Suprapubic skin (tissue), 4 donors: ENCODE measurements at regions not wholly inside any gene's neighbourhood (a gene's known extent, or its start where the extent isn't known, plus 50 kb on each side); places are given as distances from the start of the nearest gene placed in this dataset.

ENCODE experiments used
- DNase-seq, 2 donors: peaks; one replicate each; pipeline ENCODE4 v3.0.0-alpha.2; 2019; ENCODE audit warnings: low spot score in 2 of 2
- H3K27ac ChIP-seq: fragments of 200-600 bp; sonication (generic); one replicate; pipeline ENCODE4 v1.5.1; 2019
- H3K27me3 ChIP-seq: fragments of 200-600 bp; sonication (generic); one replicate; pipeline ENCODE4 v1.5.1; 2019
- H3K36me3 ChIP-seq: fragments of 200-600 bp; sonication (generic); one replicate; pipeline ENCODE4 v1.5.1; 2019
- H3K4me1 ChIP-seq: fragments of 200-600 bp; sonication (generic); one replicate; pipeline ENCODE4 v1.5.1; 2019
- H3K4me3 ChIP-seq: fragments of 200-600 bp; sonication (generic); one replicate; pipeline ENCODE4 v1.5.1; 2019; ENCODE audit warnings: mild to moderate bottlenecking
- H3K9me3 ChIP-seq: fragments of 200-600 bp; sonication (generic); one replicate; pipeline ENCODE4 v1.5.1; 2019
- EP300 ChIP-seq: sonication (generic); formaldehyde crosslinking; IDR thresholded peaks from one replicate; pipeline ENCODE4 v1.6.1; 2017; ENCODE audit warnings: antibody characterized with exemption
- POLR2A ChIP-seq, 2 donors: fragments of 450-650 bp; IDR thresholded peaks; one replicate each; pipeline ENCODE4 v1.6.1; 2017; ENCODE audit warnings: antibody characterized with exemption in 2 of 2, mild to moderate bottlenecking in 2 of 2, moderate library complexity in 2 of 2
- POLR2AphosphoS5 ChIP-seq, 3 donors: sonication (generic); formaldehyde crosslinking; IDR thresholded peaks; one replicate each; pipeline ENCODE4 v1.6.1; 2017; ENCODE audit warnings: antibody characterized with exemption in 3 of 3
- WGBS: methylation state at CpG from one replicate; pipeline ENCODE4 v1.1.5; 2018; 5-methylcytosine and 5-hydroxymethylcytosine counted together
- TF ChIP-seq, protein P1 (sequence below), 2 donors: fragments of 200-600 bp in 1 of 2; fragments of 450-650 bp in 1 of 2; sonication (generic) in 1 of 2; IDR thresholded peaks; one replicate each; pipeline ENCODE4 v1.5.1; 2016 to 2019; ENCODE audit warnings: antibody characterized with exemption in 2 of 2, mild to moderate bottlenecking in 1 of 2, moderate library complexity in 1 of 2

GRCh38 chr4:141538001-141538400, 98.4 kb upstream of the IL15 start:
- Histone ChIP-seq H3K9me3 (peaks cover 19% of the 10 kb centered on the region), H3K4me1 (no peaks in the 10 kb centered on the region), H3K27me3 (no peaks in the 10 kb centered on the region), H3K36me3 (no peaks in the 10 kb centered on the region), H3K4me3 (no peak overlapping the region), H3K27ac (no peak overlapping the region)
- no peak for DNase-seq
- TF ChIP-seq POLR2A (IDR thresholded peaks at IDR 0.05) (no peak), POLR2AphosphoS5 (IDR thresholded peaks at IDR 0.05) (no peak), EP300 (no peak)
- TF ChIP-seq, protein P1, sequence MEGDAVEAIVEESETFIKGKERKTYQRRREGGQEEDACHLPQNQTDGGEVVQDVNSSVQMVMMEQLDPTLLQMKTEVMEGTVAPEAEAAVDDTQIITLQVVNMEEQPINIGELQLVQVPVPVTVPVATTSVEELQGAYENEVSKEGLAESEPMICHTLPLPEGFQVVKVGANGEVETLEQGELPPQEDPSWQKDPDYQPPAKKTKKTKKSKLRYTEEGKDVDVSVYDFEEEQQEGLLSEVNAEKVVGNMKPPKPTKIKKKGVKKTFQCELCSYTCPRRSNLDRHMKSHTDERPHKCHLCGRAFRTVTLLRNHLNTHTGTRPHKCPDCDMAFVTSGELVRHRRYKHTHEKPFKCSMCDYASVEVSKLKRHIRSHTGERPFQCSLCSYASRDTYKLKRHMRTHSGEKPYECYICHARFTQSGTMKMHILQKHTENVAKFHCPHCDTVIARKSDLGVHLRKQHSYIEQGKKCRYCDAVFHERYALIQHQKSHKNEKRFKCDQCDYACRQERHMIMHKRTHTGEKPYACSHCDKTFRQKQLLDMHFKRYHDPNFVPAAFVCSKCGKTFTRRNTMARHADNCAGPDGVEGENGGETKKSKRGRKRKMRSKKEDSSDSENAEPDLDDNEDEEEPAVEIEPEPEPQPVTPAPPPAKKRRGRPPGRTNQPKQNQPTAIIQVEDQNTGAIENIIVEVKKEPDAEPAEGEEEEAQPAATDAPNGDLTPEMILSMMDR (IDR thresholded peaks at IDR 0.05) = no peak
- 96% methylated on average over 1 of the region's 1 CpG for WGBS

- Histone ChIP-seq H3K36me3 (no peaks in the 10 kb centered on the region), H3K4me3 (no peak overlapping the region), H3K4me1 (no peaks in the 10 kb centered on the region), H3K9me3 (peaks cover 15% of the 10 kb centered on the region), H3K27ac (no peak overlapping the region), H3K27me3 (no peaks in the 10 kb centered on the region)
- WGBS = 96% methylated on average over 2 of the region's 2 CpGs
- DNase-seq = no peak
- TF ChIP-seq POLR2A (IDR thresholded peaks at IDR 0.05) (no peak), EP300 (no peak), POLR2AphosphoS5 (IDR thresholded peaks at IDR 0.05) (no peak)
- TF ChIP-seq, protein P1 (IDR thresholded peaks at IDR 0.05) = no peak
Measured at GRCh38 chr4:141540643-141541042, 95.7 kb upstream of the IL15 start.

DNA sequence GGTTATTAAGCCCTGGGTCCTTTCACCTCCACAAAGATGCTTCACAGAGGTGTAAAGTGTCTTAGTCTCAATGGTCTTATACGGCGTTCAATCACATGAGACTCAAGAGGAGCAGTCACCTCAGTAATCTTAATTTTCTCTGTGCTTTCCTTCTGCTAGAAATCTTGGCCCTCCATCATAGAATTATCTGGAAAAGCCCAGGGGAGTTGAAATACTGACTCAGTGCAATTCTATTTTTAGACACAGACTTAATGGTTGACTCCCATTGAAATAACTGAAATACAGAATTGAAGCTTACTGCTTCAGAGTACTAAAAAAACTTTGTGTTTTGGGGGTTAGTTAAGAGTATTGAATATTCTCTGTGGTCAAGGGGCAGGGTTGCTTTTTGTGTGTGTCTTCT, 94.5 kb upstream of the IL15 start:
- Histone ChIP-seq H3K27me3 (no peaks in the 10 kb centered on the region), H3K9me3 (peaks cover 12% of the 10 kb centered on the region), H3K36me3 (no peaks in the 10 kb centered on the region), H3K27ac (no peak overlapping the region), H3K4me3 (no peak overlapping the region), H3K4me1 (no peaks in the 10 kb centered on the region)
- WGBS = 83% methylated on average over 2 of the region's 2 CpGs
- no peak for DNase-seq
- TF ChIP-seq EP300 (no peak), POLR2AphosphoS5 (IDR thresholded peaks at IDR 0.05) (no peak), POLR2A (IDR thresholded peaks at IDR 0.05) (no peak)
- TF ChIP-seq, protein P1 (IDR thresholded peaks at IDR 0.05) = no peak

DNA sequence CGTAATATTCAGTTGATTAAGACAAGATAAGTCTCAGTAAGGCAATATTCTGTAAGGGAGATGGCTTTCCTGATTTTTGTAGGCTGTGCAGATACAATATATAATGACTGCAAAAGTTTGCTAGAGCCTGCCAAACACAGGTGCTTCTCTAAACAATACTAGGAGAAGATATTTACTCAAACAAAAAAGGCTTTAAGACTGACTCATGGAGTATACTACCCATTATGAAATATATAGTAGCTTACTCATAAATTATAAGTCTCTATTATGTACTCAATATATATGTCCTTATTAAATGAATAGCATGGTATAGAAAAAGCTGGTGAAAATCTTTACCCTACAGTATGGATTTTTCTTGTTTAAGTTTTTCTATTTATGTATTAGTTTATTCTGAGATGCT, 93.2 kb upstream of the IL15 start:
- H3K27me3 ChIP-seq = no peaks in the 10 kb centered on the region
- TF ChIP-seq POLR2A (IDR thresholded peaks at IDR 0.05) (no peak), EP300 (no peak), POLR2AphosphoS5 (IDR thresholded peaks at IDR 0.05) (no peak)
- TF ChIP-seq, protein P1 (IDR thresholded peaks at IDR 0.05) = no peak
- DNase-seq = no peak
- peaks cover 9% of the 10 kb centered on the region for H3K9me3 ChIP-seq
- no peaks in the 10 kb centered on the region for H3K36me3 ChIP-seq
- no peak overlapping the region for H3K27ac ChIP-seq
- WGBS = 95% methylated on average over 1 of the region's 1 CpG
- H3K4me1 ChIP-seq = no peaks in the 10 kb centered on the region
- no peak overlapping the region for H3K4me3 ChIP-seq

DNA sequence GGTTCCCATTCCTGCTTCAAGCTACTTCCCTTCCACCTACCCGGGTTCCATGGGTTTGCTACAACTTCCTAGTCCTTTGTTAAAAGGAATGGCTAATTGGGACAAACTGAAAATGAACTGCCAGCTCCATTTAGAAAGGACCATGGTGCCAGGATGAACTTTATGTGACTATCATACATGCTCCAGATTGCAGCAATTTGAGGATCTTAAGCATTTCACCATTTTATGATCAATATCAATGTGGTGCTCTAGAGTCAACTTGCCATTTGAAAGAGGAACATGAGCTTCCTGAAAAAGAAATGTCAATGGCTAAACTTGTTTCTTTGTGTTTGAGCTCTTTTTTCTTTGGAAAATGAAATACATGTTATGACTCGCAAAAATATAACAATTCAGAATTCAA, 92.7 kb upstream of the IL15 start:
- Histone ChIP-seq H3K27ac (no peak overlapping the region), H3K36me3 (no peaks in the 10 kb centered on the region), H3K9me3 (peaks cover 3% of the 10 kb centered on the region), H3K4me3 (no peak overlapping the region), H3K4me1 (no peaks in the 10 kb centered on the region), H3K27me3 (no peaks in the 10 kb centered on the region)
- no peak for DNase-seq
- 78% methylated on average over 2 of the region's 2 CpGs for WGBS
- TF ChIP-seq EP300 = no peak
- TF ChIP-seq, protein P1 (IDR thresholded peaks at IDR 0.05) = no peak
- no peak for TF ChIP-seq POLR2AphosphoS5 (IDR thresholded peaks at IDR 0.05)
- TF ChIP-seq POLR2A (IDR thresholded peaks at IDR 0.05) = no peak
